K562 (cell line): ENCODE measurements at regions not wholly inside any gene's neighbourhood (a gene's known extent, or its start where the extent isn't known, plus 50 kb on each side); places are given as distances from the start of the nearest gene placed in this dataset.

ENCODE experiments used
- ATAC-seq: fragments of 200-7000 bp; cut with Tn5 transposase; 3 replicates; pipeline ENCODE4 v1.9.1; 2020; ENCODE audit warnings: moderate library complexity
- BruUV-seq: library from RNA; stranded (reverse); fragments of 400-500 nt; replicated peaks from 2 replicates; lab custom pipeline; 2021; lab: Mats Ljungman, UMichigan
- CTCF ChIA-PET: fragments of 300-600 bp; formaldehyde crosslinking; extraction: SDS; loops from one replicate; lab custom pipeline; 2021; ENCODE audit warnings: low intra/inter-chr PET ratio; lab: Yijun Ruan, JAX
- POLR2A ChIA-PET: fragments of 300-600, 350-650 bp; sonication (Branson Sonifier 250); formaldehyde crosslinking; extraction: SDS; loops from one replicate; lab custom pipeline; 2021; ENCODE audit warnings: antibody characterized with exemption, inconsistent platforms; lab: Yijun Ruan, JAX
- DNase-seq, 4 experiments: peaks; one replicate each; pipeline versions ENCODE4 v3.0.0 to v3.0.0-alpha.2; 2011 to 2018; ENCODE audit warnings: low spot score in 3 of 4, mixed read lengths in 3 of 4; ENCODE audit errors: extremely low read depth in 1 of 4
- FAIRE-seq: peaks from 2 replicates; lab custom pipeline; 2011; peaks lifted over from hg19 to GRCh38; lab: Jason Lieb, UNC
- H2AFZ ChIP-seq: 2 replicates; pipeline ENCODE4 v1.6.0; 2011; ENCODE audit warnings: low read depth, low read length, control low read depth, inconsistent platforms
- H3K27ac ChIP-seq: fragments of 200-600 bp; 3 replicates; pipeline ENCODE4 v1.8.0; 2011; ENCODE audit warnings: low read depth, mild to moderate bottlenecking, control low read depth, inconsistent platforms, low read length, moderate library complexity, mixed read lengths; ENCODE audit errors: extremely low read depth
- H3K27me3 ChIP-seq, 2 experiments: fragments of 300-600 bp in 1 of 2; 2 replicates in 1 of 2; 3 replicates in 1 of 2; pipeline versions ENCODE4 v1.6.0 to v1.8.0; 2011; ENCODE audit warnings: inconsistent platforms in 2 of 2, low read length in 2 of 2, mild to moderate bottlenecking in 1 of 2, mixed read lengths in 1 of 2, moderate library complexity in 1 of 2; ENCODE audit not compliant: control insufficient read depth in 2 of 2, insufficient read depth in 2 of 2
- H3K36me3 ChIP-seq: fragments of 300-600 bp; 3 replicates; pipeline ENCODE4 v1.8.0; 2011; ENCODE audit warnings: mild to moderate bottlenecking, low read length, inconsistent platforms; ENCODE audit not compliant: control insufficient read depth, insufficient read depth
- H3K4me1 ChIP-seq, 2 experiments: fragments of 200-600 bp in 1 of 2; replicated peaks in 1 of 2; 2 replicates in 1 of 2; 3 replicates in 1 of 2; pipeline versions ENCODE4 v1.5.1 to v1.8.0; 2011; ENCODE audit warnings: inconsistent platforms in 2 of 2, low read length in 2 of 2, mild to moderate bottlenecking in 1 of 2, mixed read lengths in 1 of 2, moderate library complexity in 1 of 2; ENCODE audit not compliant: control insufficient read depth in 2 of 2, insufficient read depth in 2 of 2
- H3K4me2 ChIP-seq: 2 replicates; pipeline ENCODE4 v1.6.1; 2011; ENCODE audit warnings: low read length, control low read depth, inconsistent platforms, mixed read lengths; ENCODE audit not compliant: insufficient read depth
- H3K4me3 ChIP-seq: fragments of 200-600 bp; sonication (generic), shearing (Covaris generic); 2 replicates; pipeline ENCODE4 v1.5.1; 2016; ENCODE audit warnings: control low read depth, inconsistent platforms
- H3K79me2 ChIP-seq: fragments of 200-600 bp; 3 replicates; pipeline ENCODE4 v1.8.0; 2011; ENCODE audit warnings: low read length, inconsistent platforms; ENCODE audit not compliant: control insufficient read depth, insufficient read depth
- H3K9ac ChIP-seq, 2 experiments: 2 replicates each; pipeline versions ENCODE4 v1.6.0 to v1.6.1; 2011; ENCODE audit warnings: low read depth in 2 of 2, low read length in 2 of 2, control low read depth in 1 of 2, inconsistent platforms in 1 of 2, mild to moderate bottlenecking in 1 of 2, mixed read lengths in 1 of 2; ENCODE audit not compliant: insufficient read depth in 1 of 2
- H3K9me1 ChIP-seq: one replicate; pipeline ENCODE4 v1.6.0; 2011; ENCODE audit warnings: inconsistent platforms, mild to moderate bottlenecking, low read length, moderate library complexity; ENCODE audit not compliant: control insufficient read depth, insufficient read depth
- H3K9me3 ChIP-seq: replicated peaks from 2 replicates; pipeline ENCODE4 v1.5.1; 2011; ENCODE audit warnings: low read depth, low read length, inconsistent platforms; ENCODE audit not compliant: control insufficient read depth, insufficient read depth
- H4K20me1 ChIP-seq: replicated peaks from 2 replicates; pipeline ENCODE4 v1.6.1; 2011; ENCODE audit warnings: low read length, inconsistent platforms, mixed read lengths; ENCODE audit not compliant: control insufficient read depth, insufficient read depth
- ATF2 ChIP-seq: sonication (generic); formaldehyde crosslinking; IDR thresholded peaks from 2 replicates; pipeline ENCODE4 v1.8.1; 2022; ENCODE audit warnings: missing genetic modification reagents
- CBFB ChIP-seq: sonication (generic); formaldehyde crosslinking; IDR thresholded peaks from 2 replicates; pipeline ENCODE4 v1.4.0; 2020; ENCODE audit warnings: mild to moderate bottlenecking, missing genetic modification reagents
- CBX5 ChIP-seq: IDR thresholded peaks from 2 replicates; pipeline ENCODE4 v1.6.1; 2014; ENCODE audit warnings: low read depth, borderline replicate concordance
- FOXK1 ChIP-seq: sonication (generic); formaldehyde crosslinking; IDR thresholded peaks from 2 replicates; pipeline ENCODE4 v1.8.0; 2022; ENCODE audit warnings: missing genetic modification reagents, mild to moderate bottlenecking, borderline replicate concordance
- FOXM1 ChIP-seq, 2 experiments: fragments of 450-650 bp in 1 of 2; sonication (generic) in 1 of 2; formaldehyde crosslinking in 1 of 2; IDR thresholded peaks; 2 replicates each; pipeline versions ENCODE4 v1.6.1 to v1.9.0; 2017 to 2022; ENCODE audit warnings: low read depth in 2 of 2, mild to moderate bottlenecking in 2 of 2, missing genetic modification reagents in 1 of 2, moderate library complexity in 1 of 2
- KDM2B ChIP-seq: fragments of 250-450 bp; sonication (Bioruptor Pico); IDR thresholded peaks from 2 replicates; pipeline ENCODE4 v1.8.0; 2021; ENCODE audit warnings: mild to moderate bottlenecking, moderate library complexity
- MAFG ChIP-seq: fragments of 450-650 bp; conservative IDR thresholded peaks from 2 replicates; pipeline ENCODE4 v1.6.1; 2016; ENCODE audit warnings: missing genetic modification characterization, missing compliant biosample characterization
- POU5F1 ChIP-seq: fragments of 150-350 bp; IDR thresholded peaks from 2 replicates; pipeline ENCODE4 v1.6.1; 2014; ENCODE audit warnings: borderline replicate concordance, low read length, low read depth, mild to moderate bottlenecking; ENCODE audit not compliant: partially characterized antibody
- RBFOX2 ChIP-seq: fragments of 200-400 bp; formaldehyde crosslinking; IDR thresholded peaks from 2 replicates; pipeline ENCODE4 v1.6.1; 2017; ENCODE audit warnings: low read depth, mild to moderate bottlenecking, low read length, moderate library complexity
- RNF2 ChIP-seq: sonication (generic); IDR thresholded peaks from 2 replicates; pipeline ENCODE4 v1.6.1; 2016
- TCFL5 ChIP-seq: fragments of 250-450 bp; sonication (Bioruptor Pico); conservative IDR thresholded peaks from 2 replicates; pipeline ENCODE4 v1.6.1; 2021; ENCODE audit warnings: mild to moderate bottlenecking, moderate library complexity, matching md5 sums
- TFE3 ChIP-seq: fragments of 450-650 bp; formaldehyde crosslinking; IDR thresholded peaks from 2 replicates; pipeline ENCODE4 v1.4.0; 2020; ENCODE audit warnings: mild to moderate bottlenecking, mixed read lengths
- ZFP1 ChIP-seq: fragments of 450-650 bp; formaldehyde crosslinking; IDR thresholded peaks from 2 replicates; pipeline ENCODE4 v1.4.0; 2020; ENCODE audit warnings: mild to moderate bottlenecking, mixed read lengths
- ZNF354B ChIP-seq: fragments of 250-450 bp; sonication (Bioruptor Pico); IDR thresholded peaks from 2 replicates; pipeline ENCODE4 v1.4.0; 2020
- ZNF77 ChIP-seq: fragments of 250-450 bp; sonication (Bioruptor Pico); IDR thresholded peaks from 2 replicates; pipeline ENCODE4 v1.5.0; 2020
- ZNF780A ChIP-seq: fragments of 250-450 bp; sonication (Bioruptor Pico); IDR thresholded peaks from 2 replicates; pipeline ENCODE4 v1.5.0; 2021; ENCODE audit warnings: mild to moderate bottlenecking
- WGBS: fragments of 100-300 bp; shearing (Covaris generic); methylation state at CpG from one replicate; pipeline ENCODE4 v1.1.6; 2016; ENCODE audit warnings: low coverage, mixed read lengths; ENCODE audit not compliant: insufficient coverage; ENCODE audit errors: missing lambda C conversion rate; 5-methylcytosine and 5-hydroxymethylcytosine counted together
- in situ Hi-C: fragments of 300-500 bp; cut with MboI; formaldehyde crosslinking; loops from 4 replicates; pipeline ENCODE4 v1.15.0; 2018; ENCODE audit warnings: inconsistent platforms, mixed read lengths
- intact Hi-C: fragments of 100-400 bp; cut with micrococcal nuclease; formaldehyde crosslinking; loops from 2 replicates; pipeline ENCODE4 v1.14.2; 2022
- TF ChIP-seq, protein P1 (sequence below): fragments of 450-650 bp; formaldehyde crosslinking; IDR thresholded peaks from 2 replicates; pipeline ENCODE4 v1.4.0; 2022; ENCODE audit warnings: missing genetic modification characterization
- TF ChIP-seq, protein P2 (sequence below): conservative IDR thresholded peaks from 2 replicates; pipeline ENCODE4 v1.6.1; 2011; ENCODE audit warnings: low read depth, mild to moderate bottlenecking, low read length; ENCODE audit not compliant: control insufficient read depth

GRCh38 chr13:66171920-66172319, 1058.2 kb downstream of the PCDH9 start (continued):
- no peak for TF ChIP-seq TCFL5 (CRISPR knock-in tag)

GRCh38 chr13:66162470-66162869, 1067.7 kb downstream of the PCDH9 start:
- no peak for ATAC-seq

More at GRCh38 chr13:66162470-66162869, 1067.7 kb downstream of the PCDH9 start:
- Histone ChIP-seq H3K27ac (no peak overlapping the region), H3K36me3 (no peaks in the 10 kb centered on the region), H3K9me3 (no peaks in the 10 kb centered on the region), H3K4me1 (no peaks in the 10 kb centered on the region), H2AFZ (no peak overlapping the region), H3K27me3 (no peaks in the 10 kb centered on the region), H3K4me3 (no peak overlapping the region), H4K20me1 (no peaks in the 10 kb centered on the region), H3K9ac (no peak overlapping the region), H3K4me2 (no peak overlapping the region), H3K9me1 (no peaks in the 10 kb centered on the region), H3K79me2 (no peaks in the 10 kb centered on the region)
- no peak for DNase-seq
- no TSS peak for BruUV-seq
- FAIRE-seq = no peak
- 28% methylated on average over 2 of the region's 2 CpGs for WGBS
- intact Hi-C loops = no loop called here
- TF ChIP-seq CBFB (CRISPR knock-in tag) (no peak), ZNF77 (no peak), ATF2 (CRISPR knock-in tag) (no peak), MAFG (tag) (no peak), ZFP1 (CRISPR knock-in tag) (no peak), RBFOX2 (no peak), CBX5 (no peak), RNF2 (no peak), TFE3 (no peak), FOXM1 (IDR thresholded peaks at IDR 0.05; ENCODE audit: low read depth) (no peak), FOXM1 (CRISPR knock-in tag; IDR thresholded peaks at IDR 0.05; ENCODE audit: low read depth) (no peak), KDM2B (CRISPR knock-in tag) (no peak), FOXK1 (CRISPR knock-in tag) (no peak), ZNF354B (CRISPR knock-in tag) (no peak), POU5F1 (no peak), ZNF780A (CRISPR knock-in tag) (no peak)
- TF ChIP-seq, protein P1, sequence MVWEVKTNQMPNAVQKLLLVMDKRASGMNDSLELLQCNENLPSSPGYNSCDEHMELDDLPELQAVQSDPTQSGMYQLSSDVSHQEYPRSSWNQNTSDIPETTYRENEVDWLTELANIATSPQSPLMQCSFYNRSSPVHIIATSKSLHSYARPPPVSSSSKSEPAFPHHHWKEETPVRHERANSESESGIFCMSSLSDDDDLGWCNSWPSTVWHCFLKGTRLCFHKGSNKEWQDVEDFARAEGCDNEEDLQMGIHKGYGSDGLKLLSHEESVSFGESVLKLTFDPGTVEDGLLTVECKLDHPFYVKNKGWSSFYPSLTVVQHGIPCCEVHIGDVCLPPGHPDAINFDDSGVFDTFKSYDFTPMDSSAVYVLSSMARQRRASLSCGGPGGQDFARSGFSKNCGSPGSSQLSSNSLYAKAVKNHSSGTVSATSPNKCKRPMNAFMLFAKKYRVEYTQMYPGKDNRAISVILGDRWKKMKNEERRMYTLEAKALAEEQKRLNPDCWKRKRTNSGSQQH = no peak
- TF ChIP-seq, protein P2, sequence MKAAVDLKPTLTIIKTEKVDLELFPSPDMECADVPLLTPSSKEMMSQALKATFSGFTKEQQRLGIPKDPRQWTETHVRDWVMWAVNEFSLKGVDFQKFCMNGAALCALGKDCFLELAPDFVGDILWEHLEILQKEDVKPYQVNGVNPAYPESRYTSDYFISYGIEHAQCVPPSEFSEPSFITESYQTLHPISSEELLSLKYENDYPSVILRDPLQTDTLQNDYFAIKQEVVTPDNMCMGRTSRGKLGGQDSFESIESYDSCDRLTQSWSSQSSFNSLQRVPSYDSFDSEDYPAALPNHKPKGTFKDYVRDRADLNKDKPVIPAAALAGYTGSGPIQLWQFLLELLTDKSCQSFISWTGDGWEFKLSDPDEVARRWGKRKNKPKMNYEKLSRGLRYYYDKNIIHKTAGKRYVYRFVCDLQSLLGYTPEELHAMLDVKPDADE = no peak
- CTCF ChIA-PET = interaction anchor here (0.7 kb wide), 1 partner anchor 77 kb away, joined by 3 read pairs; no protein-coding TSS in a partner anchor
- in situ Hi-C loops = no loop called here
- POLR2A ChIA-PET = no interaction called here
